ENCODE measurements at regions not wholly inside any gene's neighbourhood (a gene's known extent, or its start where the extent isn't known, plus 50 kb on each side); places are given as distances from the start of the nearest gene placed in this dataset.

- no peak for TF ChIP-seq TAF1 (IDR thresholded peaks at IDR 0.05; ENCODE audit: borderline replicate concordance, low read depth, low read length)
- TF ChIP-seq POLR2A (IDR thresholded peaks at IDR 0.05; ENCODE audit: low read depth, low read length) = no peak
- TF ChIP-seq POLR2AphosphoS5 (IDR thresholded peaks at IDR 0.05; ENCODE audit: low read depth, low read length) = no peak
Observed at GRCh38 chr21:16213518-16213917, 483.7 kb downstream of the USP25 start.

Measured in GM12892 (cell line).